HepG2 (cell line): ENCODE measurements at regions not wholly inside any gene's neighbourhood (a gene's known extent, or its start where the extent isn't known, plus 50 kb on each side); places are given as distances from the start of the nearest gene placed in this dataset.

Experiments used
- ATAC-seq: fragments of 200-7000 bp; cut with Tn5 transposase; 3 replicates; pipeline ENCODE4 v1.9.1; 2020; ENCODE audit warnings: mild to moderate bottlenecking, moderate library complexity
- BruUV-seq: library from RNA; stranded (reverse); fragments of 400-500 nt; replicated peaks from 2 replicates; lab custom pipeline; 2021; lab: Mats Ljungman, UMichigan
- CTCF ChIA-PET: fragments of 300-600 bp; formaldehyde crosslinking; extraction: SDS; loops from one replicate; lab custom pipeline; 2021; ENCODE audit warnings: low total read pairs, inconsistent platforms, low intra/inter-chr PET ratio; lab: Yijun Ruan, JAX
- POLR2A ChIA-PET: fragments of 350-600 bp; sonication (Branson Sonifier 250); formaldehyde crosslinking; loops from one replicate; lab custom pipeline; 2020; ENCODE audit warnings: antibody characterized with exemption, inconsistent platforms; lab: Yijun Ruan, JAX
- DNase-seq: peaks from one replicate; pipeline ENCODE4 v3.0.0-alpha.2; 2015; ENCODE audit warnings: low spot score
- FAIRE-seq: peaks from 3 replicates; lab custom pipeline; 2011; peaks lifted over from hg19 to GRCh38; lab: Jason Lieb, UNC
- H2AFZ ChIP-seq: one replicate; pipeline ENCODE4 v1.6.1; 2011; ENCODE audit warnings: low read length, inconsistent platforms
- H3K27ac ChIP-seq: fragments of 300-600 bp; 3 replicates; pipeline ENCODE4 v1.8.0; 2011; ENCODE audit warnings: mixed run types, mild to moderate bottlenecking, mixed read lengths, low read length, inconsistent platforms; ENCODE audit not compliant: insufficient read depth; ENCODE audit errors: extremely low read length
- H3K27me3 ChIP-seq, 2 experiments: fragments of 200-600 bp in 1 of 2; 2 replicates in 1 of 2; 3 replicates in 1 of 2; pipeline versions ENCODE4 v1.6.0 to v1.8.0; 2011; ENCODE audit warnings: low read length in 2 of 2, mild to moderate bottlenecking in 2 of 2, moderate library complexity in 2 of 2, inconsistent platforms in 1 of 2; ENCODE audit not compliant: insufficient read depth in 2 of 2, control insufficient read depth in 1 of 2
- H3K36me3 ChIP-seq, 2 experiments: fragments of 200-600 bp in 1 of 2; replicated peaks in 1 of 2; 2 replicates in 1 of 2; 3 replicates in 1 of 2; pipeline versions ENCODE4 v1.5.1 to v1.8.0; 2011; ENCODE audit warnings: low read length in 2 of 2, inconsistent platforms in 1 of 2; ENCODE audit not compliant: insufficient read depth in 2 of 2, control insufficient read depth in 1 of 2
- H3K4me1 ChIP-seq: 2 replicates; pipeline ENCODE4 v1.5.1; 2012; ENCODE audit warnings: low read length, inconsistent platforms; ENCODE audit not compliant: insufficient read depth
- H3K4me2 ChIP-seq: 2 replicates; pipeline ENCODE4 v1.6.0; 2011; ENCODE audit warnings: low read depth, low read length, inconsistent platforms
- H3K4me3 ChIP-seq, 3 experiments: fragments of 200-600 bp in 1 of 3; sonication (generic), shearing (Covaris generic) in 1 of 3; replicated peaks in 1 of 3; 2 replicates each; pipeline ENCODE4 v1.5.1; 2011 to 2016; ENCODE audit warnings: low read length in 3 of 3, inconsistent platforms in 2 of 3, low read depth in 2 of 3, mild to moderate bottlenecking in 2 of 3, control low read depth in 1 of 3, mixed read lengths in 1 of 3; ENCODE audit not compliant: insufficient read depth in 1 of 3
- H3K79me2 ChIP-seq: one replicate; pipeline ENCODE4 v1.6.1; 2011; ENCODE audit warnings: low read length, inconsistent platforms; ENCODE audit not compliant: insufficient read depth
- H3K9ac ChIP-seq: 2 replicates; pipeline ENCODE4 v1.6.0; 2011; ENCODE audit warnings: mild to moderate bottlenecking, low read depth, low read length, inconsistent platforms; ENCODE audit not compliant: insufficient read depth
- H3K9me3 ChIP-seq: 2 replicates; pipeline ENCODE4 v1.5.1; 2012; ENCODE audit warnings: mild to moderate bottlenecking, low read length
- H4K20me1 ChIP-seq: 2 replicates; pipeline ENCODE4 v1.6.0; 2011; ENCODE audit warnings: inconsistent platforms, mild to moderate bottlenecking, low read length, moderate library complexity; ENCODE audit not compliant: insufficient read depth
- CAMTA2 ChIP-seq: sonication (generic); formaldehyde crosslinking; IDR thresholded peaks from 2 replicates; pipeline ENCODE4 v1.4.0; 2020; ENCODE audit warnings: mild to moderate bottlenecking, missing genetic modification reagents, borderline replicate concordance
- GPN1 ChIP-seq: sonication (generic); formaldehyde crosslinking; IDR thresholded peaks from 2 replicates; pipeline ENCODE4 v1.5.1; 2020; ENCODE audit warnings: missing genetic modification reagents, borderline replicate concordance
- ZNF317 ChIP-seq: sonication (generic); formaldehyde crosslinking; IDR thresholded peaks from 2 replicates; pipeline ENCODE4 v1.5.0; 2020; ENCODE audit warnings: mild to moderate bottlenecking, missing genetic modification reagents
- ZNF564 ChIP-seq: sonication (generic); formaldehyde crosslinking; IDR thresholded peaks from 2 replicates; pipeline ENCODE4 v1.8.1; 2023; ENCODE audit warnings: mild to moderate bottlenecking, missing genetic modification reagents
- ZNF800 ChIP-seq: sonication (generic); formaldehyde crosslinking; IDR thresholded peaks from 2 replicates; pipeline ENCODE4 v1.4.0; 2020; ENCODE audit warnings: missing genetic modification reagents
- WGBS: methylation state at CpG from one replicate; pipeline ENCODE4 v1.1.6; 2017; ENCODE audit warnings: low lambda C conversion rate; 5-methylcytosine and 5-hydroxymethylcytosine counted together
- in situ Hi-C: cut with HindIII; loops from 2 replicates; pipeline ENCODE4 v1.10.0; 2017; ENCODE audit warnings: low pct_unique_long_range_greater_than_20kb; ENCODE audit not compliant: extremely low pct_ligation_motif_present
- intact Hi-C: fragments of 100-400 bp; cut with micrococcal nuclease; formaldehyde crosslinking; loops from one replicate; pipeline ENCODE4 v1.10.0; 2022; ENCODE audit not compliant: unreplicated experiment
- TF ChIP-seq, protein P1 (sequence below), 2 experiments: fragments of 450-650 bp in 1 of 2; sonication (generic) in 1 of 2; formaldehyde crosslinking; IDR thresholded peaks; 2 replicates each; pipeline versions ENCODE4 v1.5.0 to v1.8.0; 2020 to 2022; ENCODE audit warnings: mild to moderate bottlenecking in 1 of 2, missing genetic modification reagents in 1 of 2
- TF ChIP-seq, protein P2 (sequence below): sonication (generic); formaldehyde crosslinking; conservative IDR thresholded peaks from 2 replicates; pipeline ENCODE4 v1.4.0; 2020; ENCODE audit warnings: missing genetic modification reagents

DNA sequence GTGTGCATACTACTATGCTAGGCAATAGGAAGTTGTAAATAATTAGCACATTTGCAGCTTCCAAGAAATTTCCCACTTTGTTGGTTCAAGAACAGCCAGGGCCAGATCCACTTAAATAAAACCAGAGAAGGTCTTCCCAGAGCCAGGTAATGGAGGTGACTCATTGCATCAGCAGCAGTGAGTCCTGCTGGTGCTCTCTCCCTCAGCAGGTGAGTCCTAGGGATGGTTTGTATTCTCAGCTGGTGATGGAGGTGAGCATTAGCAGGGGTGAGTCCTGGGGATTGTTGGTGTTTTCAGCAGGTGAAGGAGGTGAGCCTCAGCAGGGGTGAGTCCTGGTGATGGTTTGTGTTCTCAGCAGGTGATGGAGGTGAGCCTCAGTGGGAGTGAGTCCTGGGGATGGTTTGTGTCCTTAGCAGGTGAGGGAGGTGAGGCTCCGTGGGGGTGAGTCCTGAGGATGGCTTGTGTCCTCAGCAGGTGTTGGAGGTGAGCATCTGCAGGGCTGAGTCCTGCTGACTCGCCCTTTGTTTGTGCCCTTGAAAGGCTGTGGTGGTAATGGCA is 232.8 kb upstream of the EXOC2 start:
- no peak overlapping the region for H3K4me2 ChIP-seq
- H3K27ac ChIP-seq: no peak overlapping the region
- TF ChIP-seq, protein P1, sequence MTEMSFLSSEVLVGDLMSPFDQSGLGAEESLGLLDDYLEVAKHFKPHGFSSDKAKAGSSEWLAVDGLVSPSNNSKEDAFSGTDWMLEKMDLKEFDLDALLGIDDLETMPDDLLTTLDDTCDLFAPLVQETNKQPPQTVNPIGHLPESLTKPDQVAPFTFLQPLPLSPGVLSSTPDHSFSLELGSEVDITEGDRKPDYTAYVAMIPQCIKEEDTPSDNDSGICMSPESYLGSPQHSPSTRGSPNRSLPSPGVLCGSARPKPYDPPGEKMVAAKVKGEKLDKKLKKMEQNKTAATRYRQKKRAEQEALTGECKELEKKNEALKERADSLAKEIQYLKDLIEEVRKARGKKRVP (CRISPR knock-in tag; IDR thresholded peaks at IDR 0.05): peak in 1 of 2 experiments; percentile 60; a peak in 1 of 4 replicates
- TF ChIP-seq, protein P2, sequence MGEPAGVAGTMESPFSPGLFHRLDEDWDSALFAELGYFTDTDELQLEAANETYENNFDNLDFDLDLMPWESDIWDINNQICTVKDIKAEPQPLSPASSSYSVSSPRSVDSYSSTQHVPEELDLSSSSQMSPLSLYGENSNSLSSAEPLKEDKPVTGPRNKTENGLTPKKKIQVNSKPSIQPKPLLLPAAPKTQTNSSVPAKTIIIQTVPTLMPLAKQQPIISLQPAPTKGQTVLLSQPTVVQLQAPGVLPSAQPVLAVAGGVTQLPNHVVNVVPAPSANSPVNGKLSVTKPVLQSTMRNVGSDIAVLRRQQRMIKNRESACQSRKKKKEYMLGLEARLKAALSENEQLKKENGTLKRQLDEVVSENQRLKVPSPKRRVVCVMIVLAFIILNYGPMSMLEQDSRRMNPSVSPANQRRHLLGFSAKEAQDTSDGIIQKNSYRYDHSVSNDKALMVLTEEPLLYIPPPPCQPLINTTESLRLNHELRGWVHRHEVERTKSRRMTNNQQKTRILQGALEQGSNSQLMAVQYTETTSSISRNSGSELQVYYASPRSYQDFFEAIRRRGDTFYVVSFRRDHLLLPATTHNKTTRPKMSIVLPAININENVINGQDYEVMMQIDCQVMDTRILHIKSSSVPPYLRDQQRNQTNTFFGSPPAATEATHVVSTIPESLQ: no peak
- H3K9me3 ChIP-seq: peaks cover 9% of the 10 kb centered on the region; the same call in 1 of the 2 replicates
- no peaks in the 10 kb centered on the region for H3K36me3 ChIP-seq
- ATAC-seq (no peak), FAIRE-seq (no peak), DNase-seq (no peak)
- no peaks in the 10 kb centered on the region for H4K20me1 ChIP-seq
- H3K4me1 ChIP-seq: no peaks in the 10 kb centered on the region
- H3K79me2 ChIP-seq: no peaks in the 10 kb centered on the region
- CTCF ChIA-PET: no interaction called here
- no peak overlapping the region for H2AFZ ChIP-seq
- in situ Hi-C loops: no loop called here
- intact Hi-C loops: no loop called here
- no TSS peak for BruUV-seq
- no peak overlapping the region for H3K9ac ChIP-seq
- 0% methylated on average over 1 of the region's 2 CpGs for WGBS
- no peak overlapping the region for H3K4me3 ChIP-seq
- POLR2A ChIA-PET: no interaction called here
- H3K27me3 ChIP-seq: peaks cover 5 to 34% of the 10 kb centered on the region in 2 experiments; a peak in 4 of 5 replicates

GRCh38 chr6:924661-925060 is 231.7 kb upstream of the EXOC2 start:
- FAIRE-seq (no peak), DNase-seq (no peak)
- BruUV-seq: no TSS peak
- TF ChIP-seq CAMTA2 (CRISPR knock-in tag) (no peak), ZNF317 (CRISPR knock-in tag) (no peak), ZNF800 (CRISPR knock-in tag) (no peak), GPN1 (no peak), ZNF564 (CRISPR knock-in tag) (no peak)
- TF ChIP-seq, all 625 proteins: peak for 0
- H2AFZ ChIP-seq: no peak overlapping the region
- peaks cover 5 to 34% of the 10 kb centered on the region in 2 experiments; a peak in 3 of 5 replicates for H3K27me3 ChIP-seq
- no peak overlapping the region for H3K27ac ChIP-seq
- no peaks in the 10 kb centered on the region for H3K36me3 ChIP-seq
- intact Hi-C loops (no loop called here), in situ Hi-C loops (no loop called here)
- H3K4me2 ChIP-seq: no peak overlapping the region
- POLR2A ChIA-PET: no interaction called here
- H3K79me2 ChIP-seq: no peaks in the 10 kb centered on the region
- H3K4me3 ChIP-seq: no peak overlapping the region
- 70% methylated on average over 9 of the region's 9 CpGs for WGBS
- H4K20me1 ChIP-seq: no peaks in the 10 kb centered on the region
- no peaks in the 10 kb centered on the region for H3K4me1 ChIP-seq
- CTCF ChIA-PET: no interaction called here
- ATAC-seq: no peak
- no peak overlapping the region for H3K9ac ChIP-seq
- H3K9me3 ChIP-seq: peaks cover 9% of the 10 kb centered on the region; the same call in 1 of the 2 replicates
